ENCODE measurements at regions not wholly inside any gene's neighbourhood (a gene's known extent, or its start where the extent isn't known, plus 50 kb on each side); places are given as distances from the start of the nearest gene placed in this dataset.
A peak's percentile ranks its signal among the peaks of the same experiment; 100 is the strongest.

GRCh38 chr5:145292278-145292677 lies 542.9 kb downstream of the PRELID2 start:
- no peak for DNase-seq (ENCODE audit: low read depth in 2 of 3, low spot score in 2 of 3)

- DNase-seq (ENCODE audit: low read depth in 2 of 3, low spot score in 2 of 3), result no peak
Measured at GRCh38 chr5:145283141-145283810, 551.9 kb downstream of the PRELID2 start.

GRCh38 chr5:145280806-145281205 lies 554.3 kb downstream of the PRELID2 start:
- DNase-seq (ENCODE audit: low read depth in 2 of 3, low spot score in 2 of 3), result no peak

- DNase-seq (ENCODE audit: low read depth in 2 of 3, low spot score in 2 of 3), result no peak
Measured at GRCh38 chr5:145280214-145280613, 554.9 kb downstream of the PRELID2 start.

GRCh38 chr5:145260670-145261069 lies 574.5 kb downstream of the PRELID2 start:
- no peak for DNase-seq (ENCODE audit: low read depth in 2 of 3, low spot score in 2 of 3)

- no peak for DNase-seq (ENCODE audit: low read depth in 2 of 3, low spot score in 2 of 3)
Measured at GRCh38 chr5:145247745-145248040, 587.4 kb downstream of the PRELID2 start.

- DNase-seq (ENCODE audit: low read depth in 2 of 3, low spot score in 2 of 3), result no peak
Measured at GRCh38 chr5:145246961-145247744, 588.0 kb downstream of the PRELID2 start.

GRCh38 chr5:145246379-145246778 lies 588.8 kb downstream of the PRELID2 start:
- DNase-seq (ENCODE audit: low read depth in 2 of 3, low spot score in 2 of 3), result no peak

- DNase-seq (ENCODE audit: low read depth in 2 of 3, low spot score in 2 of 3), result no peak
Measured at GRCh38 chr5:145245354-145245753, 589.8 kb downstream of the PRELID2 start.

GRCh38 chr5:145244788-145245187 lies 590.4 kb downstream of the PRELID2 start:
- no peak for DNase-seq (ENCODE audit: low read depth in 2 of 3, low spot score in 2 of 3)

- DNase-seq (ENCODE audit: low read depth in 2 of 3, low spot score in 2 of 3), result no peak
Measured at GRCh38 chr5:145244251-145244650, 590.9 kb downstream of the PRELID2 start.

GRCh38 chr5:145243016-145243415 lies 592.1 kb downstream of the PRELID2 start:
- no peak for DNase-seq (ENCODE audit: low read depth in 2 of 3, low spot score in 2 of 3)

GRCh38 chr5:145242551-145242950 lies 592.6 kb downstream of the PRELID2 start:
- DNase-seq (ENCODE audit: low read depth in 2 of 3, low spot score in 2 of 3), result no peak

GRCh38 chr5:145237843-145238242 lies 597.3 kb downstream of the PRELID2 start:
- peak in 1 of 3 donors; percentile 22 for DNase-seq (ENCODE audit: low read depth in 2 of 3, low spot score in 2 of 3)

GRCh38 chr5:145236983-145237382 lies 598.2 kb downstream of the PRELID2 start:
- no peak for DNase-seq (ENCODE audit: low read depth in 2 of 3, low spot score in 2 of 3)

GRCh38 chr5:145236127-145236526 lies 599.0 kb downstream of the PRELID2 start:
- DNase-seq (ENCODE audit: low read depth in 2 of 3, low spot score in 2 of 3), result no peak

GRCh38 chr5:145233461-145233860 lies 601.7 kb downstream of the PRELID2 start:
- DNase-seq (ENCODE audit: low read depth in 2 of 3, low spot score in 2 of 3), result no peak

GRCh38 chr5:145230781-145231180 lies 604.4 kb downstream of the PRELID2 start:
- no peak for DNase-seq (ENCODE audit: low read depth in 2 of 3, low spot score in 2 of 3)

- DNase-seq (ENCODE audit: low read depth in 2 of 3, low spot score in 2 of 3), result no peak
Measured at GRCh38 chr5:145228564-145228963, 606.6 kb downstream of the PRELID2 start.

GRCh38 chr5:145227881-145228280 lies 607.3 kb downstream of the PRELID2 start:
- no peak for DNase-seq (ENCODE audit: low read depth in 2 of 3, low spot score in 2 of 3)

- no peak for DNase-seq (ENCODE audit: low read depth in 2 of 3, low spot score in 2 of 3)
Measured at GRCh38 chr5:145226726-145227125, 608.4 kb downstream of the PRELID2 start.

- no peak for DNase-seq (ENCODE audit: low read depth in 2 of 3, low spot score in 2 of 3)
Measured at GRCh38 chr5:145225529-145225928, 609.6 kb downstream of the PRELID2 start.

All from hematopoietic multipotent progenitor cell (in vitro differentiated cells).